OCI-LY7 (cell line): ENCODE measurements at regions not wholly inside any gene's neighbourhood (a gene's known extent, or its start where the extent isn't known, plus 50 kb on each side); places are given as distances from the start of the nearest gene placed in this dataset.

Experiments
- BruUV-seq: library from RNA; stranded (reverse); fragments of 400-500 nt; replicated peaks from 2 replicates; lab custom pipeline; 2021; lab: Mats Ljungman, UMichigan
- CTCF ChIA-PET: fragments of 300-600 bp; sonication (Branson Sonifier 250); formaldehyde crosslinking; loops from one replicate; lab custom pipeline; 2022; ENCODE audit warnings: antibody characterized with exemption; ENCODE audit not compliant: unreplicated experiment; lab: Charles Lee
- POLR2A ChIA-PET: fragments of 300-600 bp; sonication (Branson Sonifier 250); formaldehyde crosslinking; loops from one replicate; lab custom pipeline; 2022; ENCODE audit warnings: antibody characterized with exemption; lab: Charles Lee
- DNase-seq: peaks from one replicate; pipeline ENCODE4 v3.0.0-alpha.2; 2015; ENCODE audit warnings: low spot score
- H2AFZ ChIP-seq: fragments of 200-600 bp; sonication (generic), shearing (Covaris generic); 2 replicates; pipeline ENCODE4 v1.6.1; 2014; ENCODE audit warnings: mild to moderate bottlenecking, antibody characterized with exemption, low read length, moderate library complexity
- H3K27ac ChIP-seq: fragments of 200-600 bp; sonication (generic); 2 replicates; pipeline ENCODE4 v1.5.1; 2014; ENCODE audit warnings: mixed run types, low read depth, mild to moderate bottlenecking, moderate library complexity, low read length, inconsistent platforms; ENCODE audit not compliant: poor library complexity, severe bottlenecking
- H3K36me3 ChIP-seq: fragments of 200-600 bp; sonication (generic); 2 replicates; pipeline ENCODE4 v1.6.1; 2014; ENCODE audit warnings: mild to moderate bottlenecking, antibody characterized with exemption, low read length, moderate library complexity, mixed read lengths; ENCODE audit not compliant: insufficient read depth
- H3K4me1 ChIP-seq: fragments of 200-600 bp; sonication (generic); 2 replicates; pipeline ENCODE4 v1.5.1; 2014; ENCODE audit warnings: mild to moderate bottlenecking, low read length; ENCODE audit not compliant: insufficient read depth, poor library complexity, severe bottlenecking
- H3K4me2 ChIP-seq: fragments of 200-600 bp; sonication (generic); 2 replicates; pipeline ENCODE4 v1.6.1; 2014; ENCODE audit warnings: mild to moderate bottlenecking, low read length
- H3K4me3 ChIP-seq: fragments of 200-600 bp; sonication (generic); 2 replicates; pipeline ENCODE4 v1.5.1; 2014; ENCODE audit warnings: mild to moderate bottlenecking, low read depth, low read length; ENCODE audit not compliant: poor library complexity, severe bottlenecking
- H3K79me2 ChIP-seq: fragments of 200-600 bp; sonication (generic); 2 replicates; pipeline ENCODE4 v1.6.1; 2016; ENCODE audit warnings: low read depth, mild to moderate bottlenecking, low read length, moderate library complexity, mixed read lengths; ENCODE audit not compliant: insufficient read depth
- H3K9me2 ChIP-seq: fragments of 200-600 bp; sonication (generic); 2 replicates; pipeline ENCODE4 v1.6.1; 2016; ENCODE audit warnings: mild to moderate bottlenecking, low read length, mixed read lengths; ENCODE audit not compliant: insufficient read depth
- H3K9me3 ChIP-seq: fragments of 200-600 bp; sonication (generic); 2 replicates; pipeline ENCODE4 v1.6.1; 2014; ENCODE audit warnings: mild to moderate bottlenecking, mixed run types, low read length, mixed read lengths
- H4K20me1 ChIP-seq: fragments of 200-600 bp; sonication (generic); 2 replicates; pipeline ENCODE4 v1.6.1; 2014; ENCODE audit warnings: mild to moderate bottlenecking, antibody characterized with exemption, low read length, moderate library complexity, mixed read lengths; ENCODE audit not compliant: insufficient read depth
- EZH2phosphoT487 ChIP-seq: fragments of 200-600 bp; sonication (generic); IDR thresholded peaks from 2 replicates; pipeline ENCODE4 v1.6.1; 2018; ENCODE audit warnings: low read depth, borderline replicate concordance, mild to moderate bottlenecking, mixed run types, antibody characterized with exemption, low read length, moderate library complexity, mixed read lengths
- intact Hi-C: fragments of 100-400 bp; cut with micrococcal nuclease; formaldehyde crosslinking; loops from one replicate; pipeline ENCODE4 v1.10.0; 2022; ENCODE audit not compliant: unreplicated experiment
- TF ChIP-seq, protein P1 (sequence below): fragments of 200-600 bp; sonication (generic); conservative IDR thresholded peaks from 2 replicates; pipeline ENCODE4 v1.5.1; 2014; ENCODE audit warnings: mild to moderate bottlenecking, antibody characterized with exemption, low read length, moderate library complexity, mixed read lengths

DNA sequence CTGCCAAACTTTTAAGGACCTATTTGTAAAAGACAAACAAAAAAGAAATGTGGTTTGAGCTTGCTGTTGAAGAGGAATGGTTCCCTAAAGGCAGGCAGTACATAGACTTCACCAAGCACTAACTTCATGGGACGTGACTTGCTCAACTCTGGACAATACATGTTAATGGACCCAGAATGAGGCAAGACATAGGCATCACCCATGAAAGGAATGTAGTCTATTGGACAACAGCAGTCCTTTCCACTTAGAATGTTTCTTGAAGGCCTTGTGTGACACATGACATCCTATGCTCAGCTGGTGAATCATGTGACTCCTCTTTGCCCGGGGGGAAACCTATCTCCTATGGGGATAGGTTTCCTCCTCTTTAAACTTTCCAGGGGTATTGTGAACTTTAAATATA is 246.4 kb upstream of the BLID start:
- BruUV-seq, result no TSS peak
- Histone ChIP-seq H3K9me3 (no peaks in the 10 kb centered on the region), H3K9me2 (no peaks in the 10 kb centered on the region), H2AFZ (no peak overlapping the region), H3K4me2 (no peak overlapping the region), H4K20me1 (no peaks in the 10 kb centered on the region), H3K36me3 (no peaks in the 10 kb centered on the region), H3K4me1 (no peaks in the 10 kb centered on the region), H3K4me3 (no peak overlapping the region), H3K79me2 (no peaks in the 10 kb centered on the region), H3K27ac (no peak overlapping the region)
- ChIA-PET POLR2A (no interaction called here), CTCF (no interaction called here)
- DNase-seq, result no peak
- intact Hi-C loops, result no loop called here
- TF ChIP-seq EZH2phosphoT487, result no peak
- TF ChIP-seq, protein P1, sequence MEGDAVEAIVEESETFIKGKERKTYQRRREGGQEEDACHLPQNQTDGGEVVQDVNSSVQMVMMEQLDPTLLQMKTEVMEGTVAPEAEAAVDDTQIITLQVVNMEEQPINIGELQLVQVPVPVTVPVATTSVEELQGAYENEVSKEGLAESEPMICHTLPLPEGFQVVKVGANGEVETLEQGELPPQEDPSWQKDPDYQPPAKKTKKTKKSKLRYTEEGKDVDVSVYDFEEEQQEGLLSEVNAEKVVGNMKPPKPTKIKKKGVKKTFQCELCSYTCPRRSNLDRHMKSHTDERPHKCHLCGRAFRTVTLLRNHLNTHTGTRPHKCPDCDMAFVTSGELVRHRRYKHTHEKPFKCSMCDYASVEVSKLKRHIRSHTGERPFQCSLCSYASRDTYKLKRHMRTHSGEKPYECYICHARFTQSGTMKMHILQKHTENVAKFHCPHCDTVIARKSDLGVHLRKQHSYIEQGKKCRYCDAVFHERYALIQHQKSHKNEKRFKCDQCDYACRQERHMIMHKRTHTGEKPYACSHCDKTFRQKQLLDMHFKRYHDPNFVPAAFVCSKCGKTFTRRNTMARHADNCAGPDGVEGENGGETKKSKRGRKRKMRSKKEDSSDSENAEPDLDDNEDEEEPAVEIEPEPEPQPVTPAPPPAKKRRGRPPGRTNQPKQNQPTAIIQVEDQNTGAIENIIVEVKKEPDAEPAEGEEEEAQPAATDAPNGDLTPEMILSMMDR, result no peak

DNA sequence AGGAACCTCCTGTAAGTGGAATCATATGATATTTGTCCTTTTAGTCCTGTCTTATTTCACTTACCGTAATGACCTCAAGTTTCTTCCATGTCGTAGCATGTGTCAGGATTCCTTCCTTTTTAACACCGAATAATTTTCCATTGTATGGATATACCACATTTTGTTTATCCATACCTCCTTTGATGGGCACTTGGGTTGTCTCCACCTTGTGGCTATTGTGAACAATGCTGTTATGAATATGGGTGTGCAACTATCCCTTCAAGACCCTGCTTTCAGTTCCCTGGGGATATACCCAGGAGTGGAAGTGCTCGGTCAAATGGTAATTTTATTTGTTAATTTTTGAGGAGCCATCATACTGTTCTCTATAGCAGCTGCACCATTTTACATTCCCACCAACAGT is 244.9 kb upstream of the BLID start:
- Histone ChIP-seq H3K4me1 (no peaks in the 10 kb centered on the region), H3K9me3 (no peaks in the 10 kb centered on the region), H4K20me1 (no peaks in the 10 kb centered on the region), H3K27ac (no peak overlapping the region), H3K9me2 (no peaks in the 10 kb centered on the region), H3K79me2 (no peaks in the 10 kb centered on the region), H3K4me2 (no peak overlapping the region), H2AFZ (no peak overlapping the region), H3K36me3 (no peaks in the 10 kb centered on the region), H3K4me3 (no peak overlapping the region)
- BruUV-seq, result no TSS peak
- intact Hi-C loops, result no loop called here
- no peak for TF ChIP-seq EZH2phosphoT487
- TF ChIP-seq, protein P1, result peak; percentile 52
- DNase-seq, result peak; percentile 1
- ChIA-PET CTCF (no interaction called here), POLR2A (no interaction called here)

DNA sequence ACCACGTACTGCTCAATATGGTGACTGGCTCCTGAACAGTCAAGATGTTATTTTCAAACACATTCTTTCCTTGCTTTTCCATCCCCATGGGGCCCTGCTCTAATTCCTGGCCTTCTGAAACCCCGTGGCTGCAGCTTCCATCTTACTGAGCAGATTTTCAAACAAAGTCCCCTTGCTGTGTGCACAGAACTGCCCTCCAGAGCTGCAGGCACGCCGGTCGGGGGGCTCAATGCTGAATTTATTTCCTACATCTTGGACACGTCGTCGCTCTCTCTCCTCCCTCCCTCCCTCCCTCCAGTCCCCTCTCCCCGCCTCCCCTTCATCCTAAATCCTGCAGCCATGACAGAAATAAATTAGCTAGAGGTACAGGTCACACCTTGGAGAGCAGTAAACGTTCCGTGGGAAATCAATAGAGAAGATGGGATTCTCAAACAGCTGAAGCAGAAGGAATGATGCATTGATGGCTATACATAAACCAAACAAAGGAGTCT is 243.1 kb upstream of the BLID start:
- H4K20me1 ChIP-seq, result no peaks in the 10 kb centered on the region
- no peak overlapping the region for H3K27ac ChIP-seq
- no peak overlapping the region for H3K4me2 ChIP-seq
- BruUV-seq, result no TSS peak
- TF ChIP-seq, protein P1, result no peak
- TF ChIP-seq EZH2phosphoT487, result no peak
- ChIA-PET CTCF (no interaction called here), POLR2A (no interaction called here)
- no peak for DNase-seq
- H3K4me3 ChIP-seq, result no peak overlapping the region
- H3K36me3 ChIP-seq, result no peaks in the 10 kb centered on the region
- no peaks in the 10 kb centered on the region for H3K4me1 ChIP-seq
- H3K9me3 ChIP-seq, result no peaks in the 10 kb centered on the region
- no peaks in the 10 kb centered on the region for H3K79me2 ChIP-seq
- no peak overlapping the region for H2AFZ ChIP-seq
- intact Hi-C loops, result loop anchor here (10.0 kb wide), 1 partner anchor 1896 kb away; the partner anchor contains the start of gene OR8G5
- no peaks in the 10 kb centered on the region for H3K9me2 ChIP-seq
